Esophagus squamous epithelium (tissue), 4 donors: ENCODE measurements at regions not wholly inside any gene's neighbourhood (a gene's known extent, or its start where the extent isn't known, plus 50 kb on each side); places are given as distances from the start of the nearest gene placed in this dataset.

Experiments used
- POLR2A ChIP-seq, 4 donors: fragments of 450-650 bp; IDR thresholded peaks; one replicate each; pipeline ENCODE4 v1.6.1; 2017; ENCODE audit warnings: antibody characterized with exemption in 4 of 4, mild to moderate bottlenecking in 4 of 4, moderate library complexity in 3 of 4
- TF ChIP-seq, protein P1 (sequence below), 6 experiments: fragments of 450-650 bp in 4 of 6; fragments of 200-600 bp in 2 of 6; sonication (generic) in 2 of 6; IDR thresholded peaks; one replicate each; pipeline ENCODE4 v1.5.1; 2016 to 2019; ENCODE audit warnings: antibody characterized with exemption in 6 of 6, mild to moderate bottlenecking in 4 of 6, moderate library complexity in 4 of 6

DNA sequence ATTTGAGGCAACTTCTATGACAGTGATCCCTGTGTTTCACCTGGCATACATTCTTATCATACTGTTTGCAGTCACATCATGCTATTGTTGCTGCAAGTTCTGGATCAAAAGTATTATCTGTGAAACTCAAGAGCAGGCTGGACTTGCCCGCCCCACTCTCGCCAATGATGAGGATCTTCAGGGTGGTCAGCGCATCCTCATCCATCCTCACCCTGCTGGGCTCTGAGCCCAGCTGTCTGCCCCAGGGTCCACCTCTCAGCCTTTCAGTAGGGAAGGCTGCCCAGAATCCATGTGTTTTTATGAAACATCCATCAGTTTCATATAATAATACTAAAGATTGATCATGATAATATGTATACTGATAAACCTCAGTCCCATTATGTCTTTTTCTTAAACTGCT, 55.4 kb upstream of the KIF5B start:
- TF ChIP-seq, protein P1, sequence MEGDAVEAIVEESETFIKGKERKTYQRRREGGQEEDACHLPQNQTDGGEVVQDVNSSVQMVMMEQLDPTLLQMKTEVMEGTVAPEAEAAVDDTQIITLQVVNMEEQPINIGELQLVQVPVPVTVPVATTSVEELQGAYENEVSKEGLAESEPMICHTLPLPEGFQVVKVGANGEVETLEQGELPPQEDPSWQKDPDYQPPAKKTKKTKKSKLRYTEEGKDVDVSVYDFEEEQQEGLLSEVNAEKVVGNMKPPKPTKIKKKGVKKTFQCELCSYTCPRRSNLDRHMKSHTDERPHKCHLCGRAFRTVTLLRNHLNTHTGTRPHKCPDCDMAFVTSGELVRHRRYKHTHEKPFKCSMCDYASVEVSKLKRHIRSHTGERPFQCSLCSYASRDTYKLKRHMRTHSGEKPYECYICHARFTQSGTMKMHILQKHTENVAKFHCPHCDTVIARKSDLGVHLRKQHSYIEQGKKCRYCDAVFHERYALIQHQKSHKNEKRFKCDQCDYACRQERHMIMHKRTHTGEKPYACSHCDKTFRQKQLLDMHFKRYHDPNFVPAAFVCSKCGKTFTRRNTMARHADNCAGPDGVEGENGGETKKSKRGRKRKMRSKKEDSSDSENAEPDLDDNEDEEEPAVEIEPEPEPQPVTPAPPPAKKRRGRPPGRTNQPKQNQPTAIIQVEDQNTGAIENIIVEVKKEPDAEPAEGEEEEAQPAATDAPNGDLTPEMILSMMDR (IDR thresholded peaks at IDR 0.05), result no peak
- TF ChIP-seq POLR2A (IDR thresholded peaks at IDR 0.05), result no peak
